Liver (tissue), 3 donors: ENCODE measurements at regions not wholly inside any gene's neighbourhood (a gene's known extent, or its start where the extent isn't known, plus 50 kb on each side); places are given as distances from the start of the nearest gene placed in this dataset.

Source experiments
- CTCF ChIP-seq: fragments of 150-350 bp; IDR thresholded peaks from 2 replicates; pipeline ENCODE4 v1.5.1; 2017; ENCODE audit warnings: improper control_type of control experiment, low read depth, low read length; ENCODE audit not compliant: missing input control
- EGR1 ChIP-seq, 2 donors: IDR thresholded peaks; 2 replicates each; pipeline ENCODE4 v1.6.1; 2016 to 2018; ENCODE audit warnings: antibody characterized with exemption in 2 of 2, low read depth in 2 of 2
- FOXA1 ChIP-seq: IDR thresholded peaks from 2 replicates; pipeline ENCODE4 v1.6.1; 2016; ENCODE audit warnings: antibody characterized with exemption
- GABPA ChIP-seq, 2 donors: IDR thresholded peaks in 1 of 2; conservative IDR thresholded peaks in 1 of 2; 2 replicates each; pipeline ENCODE4 v1.6.1; 2016; ENCODE audit warnings: antibody characterized with exemption in 2 of 2, mild to moderate bottlenecking in 1 of 2, moderate library complexity in 1 of 2
- JUND ChIP-seq, 2 donors: IDR thresholded peaks; 2 replicates each; pipeline ENCODE4 v1.6.1; 2016; ENCODE audit warnings: antibody characterized with exemption in 2 of 2
- RAD21 ChIP-seq, 2 donors: IDR thresholded peaks; 2 replicates each; pipeline ENCODE4 v1.6.1; 2016; ENCODE audit warnings: antibody characterized with exemption in 2 of 2, mild to moderate bottlenecking in 2 of 2
- REST ChIP-seq: IDR thresholded peaks from 2 replicates; pipeline ENCODE4 v1.6.1; 2016; ENCODE audit warnings: antibody characterized with exemption, mild to moderate bottlenecking
- TAF1 ChIP-seq: conservative IDR thresholded peaks from 2 replicates; pipeline ENCODE4 v1.6.1; 2016; ENCODE audit warnings: antibody characterized with exemption, mild to moderate bottlenecking
- YY1 ChIP-seq: IDR thresholded peaks from 2 replicates; pipeline ENCODE4 v1.6.1; 2016; ENCODE audit warnings: antibody characterized with exemption, mild to moderate bottlenecking
- TF ChIP-seq, protein P1 (sequence below): IDR thresholded peaks from 2 replicates; pipeline ENCODE4 v1.6.1; 2016; ENCODE audit warnings: antibody characterized with exemption
- TF ChIP-seq, protein P2 (sequence below): IDR thresholded peaks from 2 replicates; pipeline ENCODE4 v1.6.1; 2016; ENCODE audit warnings: antibody characterized with exemption
- TF ChIP-seq, protein P3 (sequence below): IDR thresholded peaks from 2 replicates; pipeline ENCODE4 v1.6.1; 2016; ENCODE audit warnings: antibody characterized with exemption
- donor health status: healthy.
- donor health status: healthy.

DNA sequence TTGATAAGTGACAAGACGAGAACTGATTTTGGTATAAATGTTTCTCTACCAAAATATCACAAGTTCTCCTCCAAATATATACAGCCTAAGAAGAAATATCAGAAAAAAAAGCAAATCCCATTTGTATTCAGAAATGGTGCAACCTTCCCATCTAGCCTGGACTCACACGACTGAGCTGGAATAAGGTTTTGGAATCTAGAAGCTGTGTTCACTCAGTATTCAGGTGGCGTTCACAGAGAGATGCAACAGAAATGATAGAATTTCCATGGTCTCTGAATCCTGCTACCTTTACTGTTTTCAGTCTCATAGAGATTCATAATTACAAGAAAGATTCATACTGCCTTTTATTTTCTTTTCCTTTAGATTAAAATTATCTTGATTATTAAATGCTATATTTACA, 347.2 kb upstream of the TRIB2 start:
- TF ChIP-seq FOXA1: no peak
- no peak for TF ChIP-seq TAF1
- TF ChIP-seq RAD21 (IDR thresholded peaks at IDR 0.05): no peak
- no peak for TF ChIP-seq CTCF
- TF ChIP-seq, protein P1, sequence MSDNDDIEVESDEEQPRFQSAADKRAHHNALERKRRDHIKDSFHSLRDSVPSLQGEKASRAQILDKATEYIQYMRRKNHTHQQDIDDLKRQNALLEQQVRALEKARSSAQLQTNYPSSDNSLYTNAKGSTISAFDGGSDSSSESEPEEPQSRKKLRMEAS: no peak
- TF ChIP-seq GABPA (IDR thresholded peaks at IDR 0.05 in 1 of 2, conservative IDR thresholded peaks at IDR 0.05 in 1 of 2): no peak
- TF ChIP-seq REST: no peak
- TF ChIP-seq JUND (IDR thresholded peaks at IDR 0.05): no peak
- TF ChIP-seq YY1: no peak
- TF ChIP-seq, protein P2, sequence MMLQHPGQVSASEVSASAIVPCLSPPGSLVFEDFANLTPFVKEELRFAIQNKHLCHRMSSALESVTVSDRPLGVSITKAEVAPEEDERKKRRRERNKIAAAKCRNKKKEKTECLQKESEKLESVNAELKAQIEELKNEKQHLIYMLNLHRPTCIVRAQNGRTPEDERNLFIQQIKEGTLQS: no peak
- no peak for TF ChIP-seq EGR1 (IDR thresholded peaks at IDR 0.05; ENCODE audit: low read depth in 2 of 2)
- TF ChIP-seq, protein P3, sequence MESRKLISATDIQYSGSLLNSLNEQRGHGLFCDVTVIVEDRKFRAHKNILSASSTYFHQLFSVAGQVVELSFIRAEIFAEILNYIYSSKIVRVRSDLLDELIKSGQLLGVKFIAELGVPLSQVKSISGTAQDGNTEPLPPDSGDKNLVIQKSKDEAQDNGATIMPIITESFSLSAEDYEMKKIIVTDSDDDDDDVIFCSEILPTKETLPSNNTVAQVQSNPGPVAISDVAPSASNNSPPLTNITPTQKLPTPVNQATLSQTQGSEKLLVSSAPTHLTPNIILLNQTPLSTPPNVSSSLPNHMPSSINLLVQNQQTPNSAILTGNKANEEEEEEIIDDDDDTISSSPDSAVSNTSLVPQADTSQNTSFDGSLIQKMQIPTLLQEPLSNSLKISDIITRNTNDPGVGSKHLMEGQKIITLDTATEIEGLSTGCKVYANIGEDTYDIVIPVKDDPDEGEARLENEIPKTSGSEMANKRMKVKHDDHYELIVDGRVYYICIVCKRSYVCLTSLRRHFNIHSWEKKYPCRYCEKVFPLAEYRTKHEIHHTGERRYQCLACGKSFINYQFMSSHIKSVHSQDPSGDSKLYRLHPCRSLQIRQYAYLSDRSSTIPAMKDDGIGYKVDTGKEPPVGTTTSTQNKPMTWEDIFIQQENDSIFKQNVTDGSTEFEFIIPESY: no peak
